Right hindlimb (tissue), 1 donor: ENCODE measurements at regions not wholly inside any gene's neighbourhood (a gene's known extent, or its start where the extent isn't known, plus 50 kb on each side); places are given as distances from the start of the nearest gene placed in this dataset.

Experiments
- DNase-seq: peaks from one replicate; pipeline ENCODE4 v3.0.0-alpha.2; 2018

DNA sequence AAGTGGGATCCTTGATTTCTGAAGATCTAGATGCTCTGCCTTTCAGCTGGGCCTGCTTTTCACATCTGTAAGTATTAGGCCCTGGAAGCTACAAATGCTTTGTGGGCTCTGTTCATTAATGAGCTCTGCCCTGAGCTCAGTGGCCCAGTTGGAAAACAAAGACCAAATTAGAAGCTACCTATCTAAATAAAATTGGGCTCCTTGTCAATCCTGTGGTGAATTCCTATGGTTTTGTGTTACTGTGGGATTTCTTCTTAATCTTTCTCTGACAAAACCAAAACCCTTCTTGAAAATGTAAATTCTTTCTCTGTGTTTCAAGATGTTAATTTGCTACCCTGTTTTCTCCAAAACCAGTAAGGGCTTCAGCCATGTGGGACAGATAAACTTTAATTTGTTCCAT is 219.0 kb upstream of the HS6ST1 start:
- DNase-seq = no peak

DNA sequence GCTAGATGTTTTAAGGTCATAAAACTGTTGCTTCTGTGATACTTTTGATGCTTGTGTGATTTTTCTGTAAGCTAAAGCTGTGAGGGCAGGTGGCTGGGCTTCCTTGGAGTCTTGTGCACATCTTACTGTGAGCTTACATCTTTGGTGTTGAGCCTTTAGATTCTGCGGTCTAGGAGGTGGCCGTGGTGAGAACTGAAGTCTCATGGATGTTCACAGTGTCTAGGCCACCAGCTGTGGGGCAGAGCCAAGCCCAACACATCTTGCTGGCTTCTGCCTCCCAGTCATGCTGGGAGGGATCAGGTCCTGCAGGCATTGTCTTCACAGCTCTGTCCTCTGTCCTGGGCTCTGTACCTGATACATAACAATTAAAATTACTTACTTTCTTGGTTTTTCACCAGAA is 219.7 kb upstream of the HS6ST1 start:
- DNase-seq = no peak

DNA sequence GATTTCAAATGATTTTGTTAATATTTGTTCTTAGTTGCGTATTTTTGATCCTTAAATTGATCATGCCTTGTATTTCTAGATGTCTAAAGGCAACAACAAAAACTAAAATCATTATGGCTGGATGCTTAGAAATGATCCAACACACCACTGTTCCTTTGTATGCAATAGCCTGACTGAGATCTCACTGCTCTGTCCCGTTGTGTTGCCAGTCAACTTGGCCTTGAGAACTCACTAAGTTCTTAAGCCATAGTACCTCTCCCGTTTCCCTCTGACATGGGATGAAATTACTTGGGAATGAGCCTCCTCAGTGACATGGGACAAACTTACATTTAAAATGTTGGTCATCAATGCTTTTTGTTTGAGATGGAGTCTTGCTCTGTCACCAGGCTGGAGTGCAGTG is 222.0 kb upstream of the HS6ST1 start:
- no peak for DNase-seq

DNA sequence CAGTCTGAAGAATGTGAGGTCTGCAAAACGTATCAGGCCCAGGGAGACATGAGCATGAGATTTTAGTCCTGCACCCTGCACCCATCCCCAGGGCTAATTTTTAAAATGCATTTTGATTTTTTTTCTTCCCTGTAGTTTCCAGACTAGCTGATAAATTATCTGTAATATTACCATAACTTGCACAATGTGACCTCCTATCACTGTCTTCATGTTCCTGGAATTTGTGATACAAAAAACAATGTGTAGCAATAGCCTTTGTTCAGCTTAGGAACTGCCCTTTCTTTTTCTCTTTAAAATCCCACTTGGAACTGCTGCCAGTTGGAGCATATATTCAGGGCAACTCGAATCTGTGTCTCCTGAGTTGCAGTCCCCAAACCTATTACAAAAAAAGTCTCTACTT is 222.8 kb upstream of the HS6ST1 start:
- DNase-seq = no peak

DNA sequence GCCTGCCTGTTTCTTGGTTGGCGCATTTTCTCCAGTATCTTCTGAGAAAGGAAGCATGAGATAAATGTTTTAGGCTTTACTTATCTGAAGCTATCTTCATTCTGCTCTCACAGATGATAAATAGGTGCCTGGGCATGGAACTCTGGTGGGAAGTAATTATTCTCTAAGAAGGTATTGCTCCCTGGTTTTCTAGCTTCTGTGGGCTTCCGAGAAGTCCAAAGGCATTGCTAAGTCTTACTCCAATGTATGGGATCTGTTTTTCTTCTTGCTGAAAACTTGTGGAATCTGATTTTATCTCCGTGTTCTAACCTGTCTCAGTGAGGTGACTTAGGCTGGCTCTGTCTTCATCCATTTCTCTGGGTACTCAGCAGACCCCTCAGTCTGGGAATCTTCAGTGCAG is 224.4 kb upstream of the HS6ST1 start:
- DNase-seq = no peak

DNA sequence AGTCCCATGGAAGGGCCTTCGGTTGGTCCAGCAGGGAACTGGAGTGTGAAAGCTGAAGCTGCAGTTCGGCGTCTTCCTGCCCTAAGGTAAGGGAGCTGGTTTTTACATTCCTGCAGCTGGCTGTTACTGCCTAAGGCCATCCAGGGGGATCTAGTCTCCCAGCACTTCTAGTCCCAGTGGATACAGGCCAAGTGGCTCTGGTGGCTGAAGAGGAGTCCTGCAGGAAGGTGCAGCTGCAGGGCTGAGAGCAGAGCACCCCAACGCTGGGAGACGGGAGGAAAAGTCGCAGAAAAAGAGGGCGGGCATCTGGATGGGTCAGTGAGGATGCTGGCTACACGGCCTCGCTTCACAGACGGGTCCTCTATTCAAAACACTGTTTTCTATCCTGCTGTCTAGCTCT is 225.0 kb upstream of the HS6ST1 start:
- DNase-seq = no peak

DNA sequence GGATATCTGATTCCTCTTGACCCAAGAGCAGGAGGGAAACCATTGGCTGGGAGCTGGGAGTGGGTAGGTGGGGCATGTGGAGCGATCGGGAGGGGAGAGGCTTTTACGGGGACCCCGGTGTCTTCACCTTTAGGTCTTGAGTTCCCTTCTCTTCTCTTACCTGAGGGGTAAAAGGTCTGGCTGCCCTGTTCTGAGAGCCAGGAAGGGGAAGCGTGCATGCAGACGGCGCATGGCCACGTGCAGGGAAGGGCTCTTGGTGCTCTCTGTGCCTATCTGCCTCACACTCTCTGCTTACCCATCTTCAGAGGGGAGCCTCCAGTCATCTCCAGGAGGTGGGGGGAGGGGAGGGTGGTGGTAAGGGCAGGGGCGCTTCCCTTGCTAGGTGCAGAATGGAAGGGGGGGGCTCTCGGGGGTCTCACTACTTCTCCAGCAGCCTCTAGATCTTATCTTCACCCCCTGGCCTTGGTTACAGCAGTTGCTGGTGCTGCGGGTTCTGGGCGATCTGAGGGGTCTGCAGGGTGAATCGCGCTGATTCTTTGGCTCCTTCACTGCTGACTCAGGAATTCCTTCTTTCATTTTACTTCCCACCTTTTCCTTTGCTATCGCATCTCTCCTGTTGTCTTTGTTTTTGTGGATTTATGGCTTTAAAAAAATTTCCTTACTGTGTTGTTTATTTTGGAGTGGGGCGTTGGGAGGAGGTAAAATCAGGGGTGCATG is 225.8 kb upstream of the HS6ST1 start:
- no peak for DNase-seq

DNA sequence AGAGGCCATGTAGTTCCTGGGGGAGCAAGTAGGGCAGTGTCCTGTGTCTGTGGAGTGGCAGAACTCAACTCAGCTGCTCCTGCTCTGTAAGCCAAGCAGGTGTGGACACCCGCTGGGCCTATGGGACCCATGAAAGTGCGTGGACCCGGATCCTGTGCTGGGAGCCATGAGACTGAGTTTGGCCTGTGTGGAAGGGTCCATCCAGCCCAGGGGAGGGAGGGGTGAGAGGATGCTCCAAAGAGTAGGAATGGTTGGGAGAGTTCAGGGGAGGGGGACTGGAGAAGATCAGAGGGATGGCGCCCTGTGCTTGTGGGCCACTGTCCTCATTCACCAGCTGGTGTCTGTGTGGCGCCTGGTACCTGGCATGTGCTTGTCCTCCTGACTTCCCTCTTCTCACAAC is 226.4 kb upstream of the HS6ST1 start:
- no peak for DNase-seq

DNA sequence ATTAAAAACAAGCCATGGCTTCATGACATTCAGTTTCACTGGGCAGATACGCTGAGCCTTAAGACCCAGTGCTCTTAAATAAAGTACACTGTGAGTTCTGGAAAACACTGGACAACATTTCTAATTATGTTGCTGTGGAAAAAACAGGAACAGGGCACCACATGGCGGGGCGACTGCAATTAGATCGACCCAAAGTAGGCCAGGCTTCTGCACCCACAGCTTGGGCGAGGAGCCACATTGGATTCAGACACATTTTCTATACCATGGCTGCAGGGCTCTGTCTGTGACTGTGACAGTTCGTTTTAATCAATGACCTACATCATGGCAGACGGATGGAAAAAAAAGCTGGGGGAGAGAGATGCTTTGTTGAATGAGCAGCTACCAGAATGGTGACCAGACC is 227.2 kb upstream of the HS6ST1 start:
- DNase-seq = no peak

DNA sequence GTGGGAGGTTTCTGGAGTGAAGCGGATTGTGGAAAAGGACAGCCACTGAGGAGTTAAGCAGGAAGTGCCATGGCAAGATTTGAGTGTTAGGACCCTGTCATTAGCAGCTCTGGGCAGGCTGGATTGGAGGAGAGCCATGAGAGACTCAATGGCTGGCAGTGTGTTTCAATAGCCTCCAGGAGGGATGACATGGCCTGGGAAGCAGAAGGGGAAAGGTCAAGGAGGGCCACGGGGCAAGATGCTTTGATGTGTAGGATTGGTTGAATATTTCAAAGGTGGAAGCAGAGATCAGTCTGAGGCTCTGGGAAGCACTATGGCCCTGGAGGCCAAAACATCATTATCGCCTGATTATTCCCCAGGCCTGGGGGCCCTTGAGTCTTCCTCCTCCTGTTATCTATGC is 229.0 kb upstream of the HS6ST1 start:
- DNase-seq = no peak

DNA sequence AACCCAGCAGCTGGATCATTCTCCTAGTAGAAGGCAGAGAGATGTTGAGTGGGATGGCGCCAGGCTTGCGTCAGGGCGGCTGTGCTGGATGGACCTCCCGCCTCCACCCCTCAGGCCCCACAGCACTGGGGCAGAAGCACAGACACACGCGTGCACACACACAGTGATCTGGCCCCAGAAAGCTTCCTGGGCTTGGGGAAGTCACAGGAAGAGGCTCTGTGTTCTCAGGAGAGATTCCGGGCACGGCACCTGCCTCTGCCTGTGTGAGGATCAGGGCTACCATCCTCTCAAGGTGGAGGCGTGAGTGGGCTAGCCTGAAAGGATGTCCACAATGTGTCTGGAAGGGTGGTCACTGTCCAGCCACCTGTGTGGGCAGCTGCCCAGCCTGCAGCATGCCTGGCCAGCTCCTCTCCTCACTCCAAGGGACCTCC is 229.8 kb upstream of the HS6ST1 start:
- DNase-seq = no peak

DNA sequence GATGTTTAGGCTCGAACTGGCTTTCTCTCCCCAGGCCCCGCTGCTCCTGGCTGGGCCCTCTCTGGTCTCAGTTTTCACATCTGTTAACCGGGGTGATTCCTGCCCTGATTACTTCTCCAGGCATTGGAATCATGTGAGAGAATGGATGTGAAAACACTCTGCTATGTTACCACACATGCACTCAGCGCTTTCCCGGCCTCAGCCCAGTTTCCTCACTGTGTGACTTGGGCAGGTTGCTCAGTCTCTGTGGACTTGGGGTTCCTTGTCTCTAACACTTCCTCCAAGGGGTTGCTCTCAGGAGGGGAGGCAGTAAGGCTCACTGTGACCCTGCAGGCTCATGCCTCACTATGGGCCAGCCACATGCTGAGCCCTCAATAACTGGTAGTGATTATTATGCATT is 230.4 kb upstream of the HS6ST1 start:
- DNase-seq = no peak

DNA sequence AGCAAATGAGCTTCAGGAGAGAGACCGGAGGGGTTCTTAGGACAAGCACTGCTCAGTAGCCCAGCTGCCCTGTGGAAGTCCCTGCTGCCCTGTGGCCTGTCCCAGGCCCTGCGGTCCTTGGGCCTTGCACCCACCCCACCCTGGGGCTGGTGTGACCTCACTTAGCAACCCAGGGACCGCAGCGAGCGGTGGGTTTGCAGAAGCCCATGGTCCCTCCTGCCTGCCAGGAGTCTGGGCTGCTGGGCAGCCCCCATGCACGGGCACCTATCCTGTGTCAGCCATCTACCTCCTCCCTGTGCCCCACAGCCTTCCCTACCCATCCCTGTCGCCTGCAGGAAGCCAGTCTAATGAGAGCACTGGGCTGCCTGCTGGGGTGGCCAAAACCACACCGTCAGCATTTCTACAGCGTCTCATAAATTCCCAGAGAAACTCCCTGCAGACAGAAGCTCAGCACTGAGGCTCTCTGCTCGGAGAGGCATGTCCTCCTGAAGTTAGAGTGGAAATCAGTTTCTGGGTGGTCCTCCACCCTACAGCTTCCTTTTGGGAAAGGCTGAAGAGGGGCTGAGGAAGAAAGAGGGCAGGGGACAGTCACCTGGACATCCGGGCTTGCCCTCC is 231.1 kb upstream of the HS6ST1 start:
- no peak for DNase-seq

DNA sequence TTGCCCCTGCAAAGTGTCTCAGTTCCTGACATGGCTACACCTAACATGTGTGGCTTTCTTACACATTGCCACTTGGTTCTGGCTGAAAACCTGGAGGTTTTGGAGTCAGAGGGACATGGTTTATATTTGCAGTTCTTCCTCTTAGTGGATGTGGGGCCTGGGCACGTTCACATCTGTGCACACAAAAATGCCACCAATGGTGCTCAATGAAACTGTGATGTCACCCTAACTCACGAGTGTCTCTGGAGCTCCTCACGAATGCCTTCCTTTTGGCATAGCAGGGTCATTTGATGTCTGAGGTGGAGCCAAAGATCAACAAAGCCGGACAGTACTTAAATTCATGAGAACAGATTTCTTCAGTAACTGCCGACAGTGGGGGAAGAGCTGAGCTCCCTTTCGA is 231.7 kb upstream of the HS6ST1 start:
- DNase-seq = no peak

DNA sequence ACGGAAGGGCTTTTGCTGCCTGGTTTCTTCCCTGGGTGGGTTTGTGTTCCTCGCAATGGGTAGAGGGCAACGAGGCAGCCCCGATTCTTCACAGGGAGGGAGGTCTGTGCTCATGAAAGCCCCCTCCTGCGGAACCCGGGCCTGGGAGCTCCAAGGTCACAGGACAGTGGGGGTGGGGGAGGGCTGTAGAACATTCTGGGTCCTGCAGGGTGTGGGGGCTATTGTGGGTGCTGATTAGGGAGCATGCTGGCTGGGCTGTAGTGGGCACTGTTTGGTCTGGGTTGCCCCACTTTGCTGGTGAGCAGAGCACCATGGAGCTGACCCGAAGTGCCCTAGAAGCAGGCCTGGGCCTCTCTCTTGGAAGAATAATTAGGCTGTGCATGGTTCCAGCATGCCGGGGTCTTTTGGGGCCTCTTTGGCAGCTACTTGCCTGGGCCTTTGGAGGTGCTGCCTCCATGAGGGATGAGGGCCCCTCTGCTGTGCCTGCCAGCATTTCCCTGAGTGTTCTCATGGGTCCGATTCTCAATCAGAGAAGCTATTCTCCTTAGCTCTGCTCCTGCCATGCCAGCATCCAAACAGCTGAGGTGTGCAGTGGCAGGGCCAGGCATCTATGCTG is 232.2 kb upstream of the HS6ST1 start:
- DNase-seq = no peak

DNA sequence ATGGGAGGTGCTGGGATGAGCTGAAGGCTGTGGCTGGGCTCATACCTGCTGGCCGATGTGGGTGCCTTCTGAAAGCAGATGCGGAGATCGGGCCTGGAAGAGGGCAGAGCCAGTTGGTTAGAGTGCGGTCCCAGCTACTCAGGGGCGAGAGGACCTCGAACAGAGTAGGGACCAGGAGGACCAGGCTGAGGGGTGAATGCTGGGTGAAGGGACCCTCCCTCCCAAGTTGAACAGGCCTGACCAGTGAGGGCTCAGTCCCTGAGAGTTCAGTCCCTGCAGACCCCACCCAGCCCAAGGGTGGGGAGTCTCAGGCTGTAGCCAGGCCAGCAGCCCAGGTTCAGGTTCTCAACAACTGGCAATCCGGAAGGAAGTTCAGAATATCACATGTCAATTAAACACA is 232.8 kb upstream of the HS6ST1 start:
- DNase-seq = no peak

DNA sequence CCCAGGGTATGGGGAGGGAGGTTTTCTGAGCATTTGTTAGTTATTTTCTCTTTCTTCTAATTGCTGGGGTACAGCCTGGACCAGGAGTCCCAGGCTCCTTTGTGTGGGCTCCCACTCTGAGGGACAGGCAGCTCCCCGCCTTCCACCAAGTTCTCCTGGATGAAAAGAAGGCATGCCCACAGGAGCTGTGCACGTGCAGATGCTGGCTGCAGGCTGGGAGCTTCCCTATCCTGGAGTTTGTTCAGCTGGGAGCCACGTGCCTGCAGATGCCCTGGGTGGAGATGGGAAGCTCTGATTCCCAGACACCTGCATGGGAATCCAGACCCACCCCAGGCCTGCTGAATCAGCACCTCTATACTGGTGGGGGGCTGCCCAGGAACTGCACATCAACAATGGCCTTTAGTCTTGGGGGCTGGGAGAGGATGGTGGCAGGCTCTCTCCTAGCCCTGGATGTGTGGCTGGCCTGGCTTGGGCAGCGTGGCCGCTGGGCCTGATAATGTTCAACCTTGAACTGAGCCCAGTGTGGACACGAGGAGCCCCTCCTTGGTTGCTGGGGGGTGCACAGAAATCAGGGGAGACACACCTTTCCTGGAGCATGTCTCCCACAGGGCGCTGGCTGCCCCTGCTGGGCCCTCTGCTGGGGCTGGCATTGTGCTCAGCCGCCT is 233.6 kb upstream of the HS6ST1 start:
- DNase-seq = no peak

DNA sequence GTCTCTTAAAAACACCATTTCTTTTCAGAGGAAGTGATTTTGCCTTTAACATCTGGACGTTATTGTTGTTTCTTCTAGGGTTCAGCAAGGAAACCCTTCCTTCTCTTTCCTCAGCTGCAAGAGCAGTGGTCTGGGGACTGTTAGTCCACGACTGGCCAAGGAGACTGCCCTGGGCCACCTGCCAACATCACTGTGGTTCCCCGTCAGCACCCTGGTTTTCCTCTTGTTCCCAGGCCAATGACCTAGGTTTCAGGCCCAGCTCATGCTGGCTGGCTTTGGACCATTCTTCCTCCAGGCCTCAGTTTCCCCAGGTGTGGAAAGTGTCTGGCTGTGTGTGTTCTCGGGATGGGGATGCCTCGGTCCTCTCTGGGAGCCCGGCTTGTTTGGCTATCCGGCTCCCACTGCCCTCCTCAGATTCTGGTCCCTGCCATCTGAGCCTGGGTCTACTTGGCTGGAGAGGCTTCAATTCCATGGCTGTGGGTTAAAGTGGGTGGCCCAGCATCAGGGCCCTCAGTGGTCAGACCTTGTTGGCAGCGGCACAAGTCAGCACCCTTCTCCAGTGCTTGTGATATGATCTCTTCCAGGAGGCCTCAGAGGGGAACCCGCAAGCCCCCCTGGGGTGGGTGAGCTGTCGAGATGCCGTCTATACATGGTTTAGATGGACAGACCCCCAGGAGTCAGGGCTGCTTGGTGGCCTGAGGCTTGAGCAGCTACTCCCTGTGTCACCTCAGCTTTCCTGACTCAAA is 234.3 kb upstream of the HS6ST1 start:
- DNase-seq = no peak

DNA sequence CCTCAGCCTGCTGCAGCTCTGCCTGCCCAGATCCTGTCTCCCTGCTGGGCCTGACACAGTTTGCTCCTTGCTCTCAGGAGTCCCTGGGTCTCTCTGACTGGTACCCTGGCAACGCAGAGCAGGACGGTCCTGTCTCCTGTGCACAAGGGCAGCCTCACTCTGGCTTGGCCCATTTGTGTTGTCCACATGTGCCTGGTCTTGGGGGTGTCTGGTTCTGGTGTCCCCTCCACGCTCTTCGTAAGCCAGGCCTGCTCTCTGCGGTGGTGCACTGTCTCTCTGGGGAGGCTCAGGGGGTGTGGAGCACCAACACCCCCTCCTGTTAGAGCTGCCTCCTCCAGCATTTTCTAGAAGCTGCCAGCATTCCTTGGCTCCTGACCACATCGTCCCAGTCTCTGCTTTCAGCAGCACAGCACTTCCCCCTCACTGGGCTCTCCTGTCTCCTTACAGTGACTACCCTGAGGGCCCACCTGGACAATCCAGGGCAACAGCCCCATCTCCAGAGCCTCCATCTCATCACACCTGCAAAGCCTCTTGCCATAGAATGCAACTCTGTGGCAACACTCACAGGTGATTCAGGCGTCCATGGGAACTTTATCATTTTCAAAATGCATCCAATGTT is 235.6 kb upstream of the HS6ST1 start:
- no peak for DNase-seq

DNA sequence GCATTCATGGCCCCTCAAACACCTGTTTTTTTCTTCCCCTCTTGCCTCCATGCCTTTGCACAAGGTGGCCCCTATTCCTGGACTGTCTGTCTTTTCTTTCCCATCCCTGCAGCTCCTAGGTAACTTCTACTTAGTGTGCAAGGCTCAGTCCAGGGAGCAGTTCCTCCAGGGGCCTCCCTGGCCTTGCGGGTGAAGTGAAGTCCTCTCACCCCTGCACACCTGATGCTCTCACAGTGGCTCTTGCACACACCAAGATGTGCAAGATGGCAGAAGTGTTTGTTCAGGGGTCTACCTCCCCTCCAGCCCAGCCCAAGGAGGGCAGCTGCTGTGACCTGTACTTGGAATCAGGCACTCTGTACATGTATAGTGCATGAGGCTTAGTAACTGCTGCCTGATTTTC is 236.8 kb upstream of the HS6ST1 start:
- no peak for DNase-seq

DNA sequence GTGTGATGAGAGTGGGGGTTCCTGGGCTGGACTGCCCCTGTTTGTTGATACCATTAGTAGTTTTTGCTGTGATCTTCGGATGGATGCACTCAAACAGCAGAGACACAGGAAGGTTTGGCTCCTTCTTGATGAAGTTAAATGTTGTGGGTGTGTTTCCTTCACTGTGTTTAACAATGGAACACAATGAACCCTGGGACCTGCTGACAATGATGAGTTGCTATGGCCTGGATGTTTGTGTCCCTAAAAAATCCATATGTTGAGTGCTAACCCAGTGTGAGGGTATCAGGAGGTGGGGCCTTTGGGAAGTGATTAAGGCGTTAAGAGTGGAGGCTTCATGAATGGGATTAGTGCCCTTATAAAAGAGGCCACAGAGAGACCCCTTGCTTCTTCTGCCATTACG is 237.4 kb upstream of the HS6ST1 start:
- no peak for DNase-seq

DNA sequence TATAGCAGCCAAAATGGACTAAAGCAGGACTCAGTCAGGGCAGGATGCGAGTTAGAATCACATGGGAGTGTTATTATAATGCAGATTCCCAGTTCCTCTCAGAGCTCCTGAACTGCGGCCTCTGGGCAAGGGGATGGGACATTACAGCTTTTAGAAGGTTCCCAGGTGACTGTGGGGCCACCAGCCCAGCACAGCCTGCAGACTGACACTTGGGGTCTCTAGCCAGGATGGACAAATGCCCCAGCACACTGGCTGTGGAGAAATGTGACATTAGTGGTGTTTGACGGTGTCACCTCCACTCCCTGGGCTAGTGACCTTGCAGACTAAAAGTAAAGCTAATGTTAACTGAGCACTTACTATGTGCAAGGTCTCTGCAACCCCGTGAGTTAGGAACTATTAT is 238.0 kb upstream of the HS6ST1 start:
- DNase-seq = no peak

DNA sequence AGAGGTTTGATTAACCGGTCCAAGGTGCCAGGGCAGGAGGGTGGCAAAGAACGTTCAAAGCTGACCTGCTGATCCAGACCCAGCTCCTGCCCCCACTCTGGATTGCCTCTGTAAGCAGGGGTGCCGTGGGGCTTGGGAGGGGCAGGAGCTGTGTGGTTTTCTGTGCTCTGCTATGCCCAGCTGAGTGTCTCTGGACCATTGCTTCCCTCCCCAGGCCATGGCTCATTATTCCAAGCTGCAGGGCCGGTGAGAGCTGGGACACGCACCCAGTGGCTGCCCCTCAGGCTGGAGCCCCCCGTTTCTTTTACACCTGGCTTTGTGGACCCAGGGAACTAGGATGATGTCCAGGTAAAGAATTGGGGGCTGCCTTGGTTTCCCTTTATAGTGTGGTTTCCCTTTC is 238.4 kb upstream of the HS6ST1 start:
- no peak for DNase-seq
